Fibroblast of upper back skin (primary cell): ENCODE measurements at regions not wholly inside any gene's neighbourhood (a gene's known extent, or its start where the extent isn't known, plus 50 kb on each side); places are given as distances from the start of the nearest gene placed in this dataset.
"Not testable (repeated sequence)": the region's sequence is repeated elsewhere in the genome, so short reads cannot be mapped to it uniquely, and the experiment has no call there.

ENCODE experiments used
- DNase-seq: peaks from one replicate; pipeline ENCODE4 v3.0.0-alpha.2; 2013

- DNase-seq, result no peak
These were observed 280.1 kb upstream of the MBL2 start for GRCh38 chr10:53052521-53053164.

GRCh38 chr10:53045315-53045714 lies 272.7 kb upstream of the MBL2 start:
- no peak for DNase-seq

DNA sequence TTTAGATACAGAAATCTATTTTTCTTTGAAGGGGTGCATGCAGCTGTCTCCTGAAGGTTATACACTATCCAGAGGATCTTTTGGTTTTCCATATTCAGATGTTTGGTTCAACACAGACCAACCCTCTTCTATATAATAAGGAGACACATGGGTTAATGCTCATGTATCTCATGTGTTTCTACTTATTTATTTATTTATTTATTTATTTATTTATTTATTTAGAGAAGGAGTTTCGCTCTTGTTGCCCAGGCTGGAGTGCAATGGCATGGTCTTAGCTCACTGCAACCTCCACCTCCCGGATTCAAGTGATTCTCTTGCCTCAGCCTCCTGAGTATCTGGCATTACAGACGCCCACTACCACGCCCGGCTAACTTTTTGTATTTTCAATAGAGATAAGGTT lies 263.2 kb upstream of the MBL2 start:
- DNase-seq, result not testable (repeated sequence)

DNA sequence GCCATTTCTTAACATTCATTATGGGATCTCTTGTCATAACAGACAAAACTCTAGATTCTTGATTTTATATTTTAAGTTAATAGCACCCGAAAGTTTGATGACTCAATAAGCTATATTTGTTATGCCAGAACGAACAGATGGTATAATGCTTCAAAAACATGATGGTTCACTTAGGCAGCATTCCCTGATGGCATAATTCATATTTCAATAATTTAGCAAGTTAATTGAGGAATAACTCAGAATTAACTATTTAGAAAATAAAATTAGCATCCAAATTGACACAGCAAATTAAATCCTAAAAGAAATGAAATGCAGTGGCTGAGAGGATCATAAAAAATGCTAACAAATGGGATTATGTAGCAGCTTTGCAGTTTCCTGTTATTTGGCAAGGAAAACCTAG lies 260.8 kb upstream of the MBL2 start:
- DNase-seq, result no peak

GRCh38 chr10:53029872-53030849 lies 257.6 kb upstream of the MBL2 start:
- DNase-seq, result peak; percentile 58

DNA sequence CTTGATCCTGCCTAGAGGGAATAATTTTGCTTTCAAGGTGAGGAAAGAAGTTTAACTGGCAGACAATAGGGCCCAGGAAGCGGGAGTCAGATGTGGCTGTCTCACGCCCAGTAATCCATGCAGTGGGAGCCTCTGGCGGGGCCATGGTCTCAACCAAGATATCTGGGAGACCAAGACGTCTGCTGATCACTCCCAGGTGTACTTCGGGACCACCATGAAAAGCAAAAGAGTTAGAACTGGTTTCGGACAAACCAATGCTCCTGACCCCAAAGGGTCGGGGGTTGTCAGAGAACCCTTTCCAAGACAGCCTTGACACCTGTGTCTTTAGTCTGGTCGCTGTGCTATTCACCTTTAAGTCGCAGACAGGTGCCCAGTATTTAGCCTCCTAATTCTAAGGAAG lies 256.9 kb upstream of the MBL2 start:
- no peak for DNase-seq

DNA sequence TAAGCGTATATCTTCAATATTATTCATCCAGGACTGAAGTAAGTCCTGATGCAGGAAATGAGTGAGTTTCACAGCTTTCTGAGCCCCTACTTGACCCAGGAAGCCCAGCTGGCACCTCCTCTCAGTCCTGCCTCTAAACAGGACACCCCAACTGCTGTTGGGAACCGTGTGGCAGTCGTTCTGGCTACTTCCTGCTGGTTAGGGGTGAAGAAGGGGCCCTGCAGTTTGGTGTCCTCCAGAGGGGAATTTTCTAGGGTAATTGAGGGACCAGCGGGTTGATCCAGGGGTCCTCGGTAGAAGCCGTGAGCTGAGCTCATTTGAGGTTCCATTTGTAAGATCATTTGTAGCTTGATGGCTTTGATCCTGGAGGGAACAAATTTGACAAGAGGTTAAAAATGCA lies 253.2 kb upstream of the MBL2 start:
- not testable (repeated sequence) for DNase-seq

DNA sequence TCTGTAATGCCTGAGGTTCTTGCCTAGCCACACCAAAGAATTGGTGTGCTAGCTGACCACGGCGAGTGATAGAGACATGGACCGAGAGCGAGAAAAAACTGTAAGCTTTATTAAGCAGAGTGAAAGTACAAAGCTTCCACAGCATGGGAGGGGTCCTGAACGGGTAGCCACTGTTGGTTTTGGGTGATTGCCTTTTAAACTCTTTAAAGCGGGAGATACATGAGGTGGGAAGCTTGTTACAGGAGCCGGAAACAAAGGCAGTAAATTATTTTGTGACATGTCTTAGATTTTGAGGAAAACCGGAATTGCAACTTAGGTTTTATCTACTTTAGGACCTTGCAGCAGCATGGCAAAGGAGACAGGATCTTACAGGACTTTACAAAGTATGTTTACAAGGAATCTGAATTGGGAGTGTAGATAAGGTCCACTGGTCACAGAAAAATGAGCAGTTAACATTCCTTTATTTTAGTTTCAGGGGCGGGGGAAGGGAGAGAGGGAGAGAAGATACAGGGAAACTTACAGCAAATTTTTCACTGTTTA lies 252.7 kb upstream of the MBL2 start:
- DNase-seq, result peak; percentile 14

GRCh38 chr10:53023411-53023810 lies 250.8 kb upstream of the MBL2 start:
- DNase-seq, result no peak

GRCh38 chr10:53022611-53023088 lies 250.1 kb upstream of the MBL2 start:
- DNase-seq, result no peak

GRCh38 chr10:53013201-53013810 lies 240.7 kb upstream of the MBL2 start:
- DNase-seq, result no peak

- DNase-seq, result no peak
These were observed 237.7 kb upstream of the MBL2 start for GRCh38 chr10:53009961-53010907.

DNA sequence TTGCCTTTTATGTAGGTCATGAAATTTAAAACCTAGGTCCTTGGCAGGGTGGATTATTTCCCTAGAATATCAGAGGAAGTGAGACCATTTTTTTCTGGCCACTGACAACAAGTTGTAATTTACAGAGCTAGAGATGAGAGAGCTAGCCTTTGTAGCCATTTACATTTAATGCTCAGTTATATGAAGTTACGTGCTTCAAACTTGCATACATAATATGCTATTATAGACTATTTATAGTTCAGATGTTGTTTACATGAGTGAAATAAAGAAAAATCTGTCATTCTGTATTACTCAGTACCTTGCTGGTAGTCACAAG lies 234.9 kb upstream of the MBL2 start:
- no peak for DNase-seq

- no peak for DNase-seq
These were observed 234.3 kb upstream of the MBL2 start for GRCh38 chr10:53006663-53007526.

- no peak for DNase-seq
These were observed 233.2 kb upstream of the MBL2 start for GRCh38 chr10:53005612-53006345.

GRCh38 chr10:53003094-53003493 lies 230.5 kb upstream of the MBL2 start:
- DNase-seq, result no peak

- DNase-seq, result no peak
These were observed 227.1 kb upstream of the MBL2 start for GRCh38 chr10:52999681-53000080.

DNA sequence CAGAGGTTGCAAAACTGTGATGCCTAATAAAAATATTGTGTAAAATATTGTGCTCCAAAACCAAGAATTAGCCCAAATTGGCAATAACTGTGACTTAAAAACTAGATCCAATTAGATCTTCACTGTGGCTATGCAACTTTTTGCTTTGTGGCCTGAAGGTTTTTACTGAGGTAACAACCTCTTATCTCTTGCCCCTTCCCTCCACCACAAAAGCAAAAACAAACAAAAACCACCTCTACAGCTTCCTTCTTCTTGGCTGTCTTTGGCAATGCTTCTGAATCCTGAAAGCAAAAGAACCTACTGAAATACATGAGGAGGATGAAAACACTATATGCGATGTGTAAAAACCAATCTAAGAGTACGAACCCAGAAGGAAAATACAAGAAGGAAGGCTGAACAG lies 226.7 kb upstream of the MBL2 start:
- no peak for DNase-seq

DNA sequence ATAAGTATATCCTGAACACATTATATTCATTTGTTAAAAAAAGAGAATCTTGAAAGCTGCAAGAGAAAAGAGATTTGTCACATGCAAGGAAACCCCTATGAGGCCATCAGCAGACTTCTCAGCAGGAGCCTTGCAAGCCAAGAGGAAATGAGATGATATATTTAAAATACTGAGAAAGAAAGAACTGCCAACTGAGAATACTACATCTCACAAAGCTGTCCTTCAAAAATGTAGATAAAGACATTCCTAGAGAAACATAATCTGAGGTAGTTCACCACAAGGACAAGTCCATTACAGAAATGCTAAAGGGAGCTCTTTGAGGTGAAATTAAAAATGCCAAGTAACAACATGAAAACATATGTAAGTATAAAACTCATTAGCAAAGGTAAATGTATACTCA lies 224.4 kb upstream of the MBL2 start:
- no peak for DNase-seq

DNA sequence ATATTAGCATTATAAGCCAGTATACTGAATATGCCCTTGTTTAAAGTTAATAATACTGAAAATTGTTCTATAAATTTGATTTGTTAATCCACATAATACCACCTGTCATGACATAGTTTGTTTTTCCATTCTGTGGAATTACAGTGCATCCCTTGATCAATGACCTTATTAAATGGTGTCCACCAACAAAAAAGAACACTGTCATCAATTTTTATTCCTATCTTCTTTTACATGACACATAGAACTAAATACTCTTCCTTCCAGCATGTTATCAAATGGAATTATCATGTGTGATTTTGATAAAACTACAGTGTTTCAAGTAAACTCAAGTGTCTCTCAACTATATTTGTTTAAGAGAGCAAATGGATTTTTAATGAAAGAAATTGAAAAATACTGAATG lies 221.8 kb upstream of the MBL2 start:
- DNase-seq, result no peak

- no peak for DNase-seq
These were observed 220.5 kb upstream of the MBL2 start for GRCh38 chr10:52993109-52993508.
